HG03108 (cell line): ENCODE measurements at regions not wholly inside any gene's neighbourhood (a gene's known extent, or its start where the extent isn't known, plus 50 kb on each side); places are given as distances from the start of the nearest gene placed in this dataset.
"Not testable (repeated sequence)": the region's sequence is repeated elsewhere in the genome, so short reads cannot be mapped to it uniquely, and the experiment has no call there.

Experiments
- ATAC-seq: cut with Tn5 transposase; IDR thresholded peaks from one replicate; pipeline ENCODE4 v1.9.1; 2021; ENCODE audit warnings: moderate library complexity; ENCODE audit not compliant: unreplicated experiment

GRCh38 chr3:26472345-26472744, 150.2 kb upstream of the LRRC3B start:
- no peak for ATAC-seq

- no peak for ATAC-seq
Observed at GRCh38 chr3:26474706-26475105, 147.9 kb upstream of the LRRC3B start.

- ATAC-seq: no peak
Observed at GRCh38 chr3:26480377-26480776, 142.2 kb upstream of the LRRC3B start.

GRCh38 chr3:26484140-26484539, 138.4 kb upstream of the LRRC3B start:
- no peak for ATAC-seq

GRCh38 chr3:26498271-26498670, 124.3 kb upstream of the LRRC3B start:
- ATAC-seq: no peak

- ATAC-seq: no peak
Observed at GRCh38 chr3:26505399-26505798, 117.2 kb upstream of the LRRC3B start.

GRCh38 chr3:26514445-26515029, 108.0 kb upstream of the LRRC3B start:
- ATAC-seq: not testable (repeated sequence)

- no peak for ATAC-seq
Observed at GRCh38 chr3:26515351-26515750, 107.2 kb upstream of the LRRC3B start.

- no peak for ATAC-seq
Observed at GRCh38 chr3:26521261-26521660, 101.3 kb upstream of the LRRC3B start.

- no peak for ATAC-seq
Observed at GRCh38 chr3:26522919-26523318, 99.7 kb upstream of the LRRC3B start.

- ATAC-seq: no peak
Observed at GRCh38 chr3:26525013-26525412, 97.6 kb upstream of the LRRC3B start.

- no peak for ATAC-seq
Observed at GRCh38 chr3:26535151-26535550, 87.4 kb upstream of the LRRC3B start.

- ATAC-seq: no peak
Observed at GRCh38 chr3:26536955-26537354, 85.6 kb upstream of the LRRC3B start.

- ATAC-seq: no peak
Observed at GRCh38 chr3:26550413-26550812, 72.2 kb upstream of the LRRC3B start.

- no peak for ATAC-seq
Observed at GRCh38 chr3:26556637-26557036, 65.9 kb upstream of the LRRC3B start.

- ATAC-seq: no peak
Observed at GRCh38 chr3:26558257-26558656, 64.3 kb upstream of the LRRC3B start.

- ATAC-seq: no peak
Observed at GRCh38 chr3:26559227-26559626, 63.3 kb upstream of the LRRC3B start.

GRCh38 chr3:26560081-26560480, 62.5 kb upstream of the LRRC3B start:
- ATAC-seq: no peak

- ATAC-seq: no peak
Observed at GRCh38 chr3:26562021-26562768, 60.4 kb upstream of the LRRC3B start.
